ENCODE measurements at regions not wholly inside any gene's neighbourhood (a gene's known extent, or its start where the extent isn't known, plus 50 kb on each side); places are given as distances from the start of the nearest gene placed in this dataset.

GRCh38 chr10:49240946-49241345, 52.8 kb upstream of the TMEM273 start:
- 78 to 96% (median 79%) methylated on average over 4 of the region's 4 CpGs for WGBS, 5 donors
- Histone ChIP-seq H3K9me3 (no peaks in the 10 kb centered on the region), H3K4me1 (peaks cover 0 to 12% (median 0%) of the 10 kb centered on the region in 4 donors), H3K27ac (no peak overlapping the region), H3K4me3 (no peak overlapping the region), H3K36me3 (no peaks in the 10 kb centered on the region), H3K27me3 (peaks cover 0 to 10% (median 0%) of the 10 kb centered on the region in 3 donors)
- no peak for DNase-seq
- intact Hi-C loops (cut with DNase I; ENCODE audit: low total_unique reads) = no loop called here
- TF ChIP-seq POLR2A (IDR thresholded peaks at IDR 0.05) (no peak), EP300 (IDR thresholded peaks at IDR 0.05) (no peak), POLR2AphosphoS5 (IDR thresholded peaks at IDR 0.05) (no peak), CTCF (IDR thresholded peaks at IDR 0.05) (no peak)
